Gastroesophageal sphincter (tissue), 4 donors: ENCODE measurements at regions not wholly inside any gene's neighbourhood (a gene's known extent, or its start where the extent isn't known, plus 50 kb on each side); places are given as distances from the start of the nearest gene placed in this dataset.

Experiments used
- ATAC-seq: fragments of 150-250 bp; one replicate; pipeline ENCODE4 v1.9.1; 2016; ENCODE audit warnings: mild to moderate bottlenecking, moderate library complexity
- H3K27ac ChIP-seq, 4 donors: fragments of 200-600 bp; sonication (generic) in 3 of 4; 1 replicate in 3 of 4; 2 replicates in 1 of 4; pipeline ENCODE4 v1.5.1; 2016 to 2019
- H3K27me3 ChIP-seq: fragments of 200-600 bp; sonication (generic); one replicate; pipeline ENCODE4 v1.5.1; 2019
- H3K36me3 ChIP-seq, 2 donors: fragments of 200-600 bp; sonication (generic); one replicate each; pipeline ENCODE4 v1.5.1; 2019; ENCODE audit warnings: control low read depth in 1 of 2
- H3K4me1 ChIP-seq, 3 donors: fragments of 200-600 bp; sonication (generic); 1 replicate in 2 of 3; 2 replicates in 1 of 3; pipeline ENCODE4 v1.5.1; 2016 to 2019; ENCODE audit warnings: control low read depth in 2 of 3
- H3K4me3 ChIP-seq, 2 donors: fragments of 200-600 bp; sonication (generic); one replicate each; pipeline ENCODE4 v1.5.1; 2019; ENCODE audit warnings: mild to moderate bottlenecking in 1 of 2, moderate library complexity in 1 of 2
- H3K9me3 ChIP-seq, 3 donors: fragments of 200-600 bp; sonication (generic); one replicate each; pipeline ENCODE4 v1.5.1; 2017 to 2019; ENCODE audit warnings: control low read depth in 2 of 3
- CTCF ChIP-seq, 4 experiments: fragments of 200-600 bp in 2 of 4; fragments of 450-650 bp in 2 of 4; sonication (generic) in 1 of 4; IDR thresholded peaks; one replicate each; pipeline ENCODE4 v1.5.1; 2017 to 2019; ENCODE audit warnings: antibody characterized with exemption in 4 of 4, mild to moderate bottlenecking in 2 of 4, moderate library complexity in 2 of 4
- EP300 ChIP-seq: sonication (generic); formaldehyde crosslinking; IDR thresholded peaks from one replicate; pipeline ENCODE4 v1.6.1; 2017; ENCODE audit warnings: antibody characterized with exemption, mild to moderate bottlenecking
- POLR2A ChIP-seq, 2 donors: fragments of 450-650 bp; IDR thresholded peaks; one replicate each; pipeline ENCODE4 v1.6.1; 2017; ENCODE audit warnings: antibody characterized with exemption in 2 of 2, mild to moderate bottlenecking in 2 of 2, moderate library complexity in 1 of 2
- POLR2AphosphoS5 ChIP-seq: sonication (generic); formaldehyde crosslinking; IDR thresholded peaks from one replicate; pipeline ENCODE4 v1.6.1; 2017; ENCODE audit warnings: antibody characterized with exemption
- WGBS, 2 donors: methylation state at CpG; one replicate each; pipeline ENCODE4 v1.1.5; 2018; ENCODE audit warnings: low coverage in 1 of 2; 5-methylcytosine and 5-hydroxymethylcytosine counted together

GRCh38 chr3:194781617-194782016, 95.9 kb downstream of the FAM43A start:
- H3K4me3 ChIP-seq, result no peak overlapping the region
- no peaks in the 10 kb centered on the region for H3K36me3 ChIP-seq
- H3K9me3 ChIP-seq, result no peaks in the 10 kb centered on the region
- H3K4me1 ChIP-seq, result no peaks in the 10 kb centered on the region
- no peaks in the 10 kb centered on the region for H3K27me3 ChIP-seq
- H3K27ac ChIP-seq, result no peak overlapping the region
- no peak for TF ChIP-seq POLR2A (IDR thresholded peaks at IDR 0.05)
- no peak for TF ChIP-seq POLR2AphosphoS5
- TF ChIP-seq CTCF (IDR thresholded peaks at IDR 0.05), result no peak
- TF ChIP-seq EP300, result no peak
- ATAC-seq, result no peak
- 90 to 94% methylated on average over 2 of the region's 2 CpGs for WGBS, 2 donors

GRCh38 chr3:194782698-194783404, 97.2 kb downstream of the FAM43A start:
- Histone ChIP-seq H3K9me3 (no peaks in the 10 kb centered on the region), H3K4me3 (no peak overlapping the region), H3K4me1 (no peaks in the 10 kb centered on the region), H3K36me3 (no peaks in the 10 kb centered on the region), H3K27me3 (no peaks in the 10 kb centered on the region), H3K27ac (no peak overlapping the region)
- TF ChIP-seq POLR2A (IDR thresholded peaks at IDR 0.05) (no peak), EP300 (no peak), POLR2AphosphoS5 (no peak), CTCF (IDR thresholded peaks at IDR 0.05) (no peak)
- no peak for ATAC-seq
- 81 to 88% methylated on average over 4 to 7 of the region's 13 CpGs for WGBS, 2 donors

- Histone ChIP-seq H3K27ac (no peak overlapping the region), H3K9me3 (no peaks in the 10 kb centered on the region), H3K36me3 (no peaks in the 10 kb centered on the region), H3K4me3 (no peak overlapping the region), H3K4me1 (no peaks in the 10 kb centered on the region), H3K27me3 (no peaks in the 10 kb centered on the region)
- TF ChIP-seq CTCF (IDR thresholded peaks at IDR 0.05), result no peak
- TF ChIP-seq POLR2AphosphoS5, result no peak
- WGBS, 2 donors, result 64 to 80% methylated on average over 3 to 5 of the region's 5 CpGs
- no peak for ATAC-seq
Measured at GRCh38 chr3:194784361-194784760, 98.7 kb downstream of the FAM43A start.

- no peak for ATAC-seq
- no peak overlapping the region for H3K27ac ChIP-seq
- 70 to 88% methylated on average over 3 of the region's 4 CpGs for WGBS, 2 donors
- no peaks in the 10 kb centered on the region for H3K36me3 ChIP-seq
- no peaks in the 10 kb centered on the region for H3K9me3 ChIP-seq
- TF ChIP-seq EP300 (no peak), POLR2AphosphoS5 (no peak), POLR2A (IDR thresholded peaks at IDR 0.05) (no peak), CTCF (IDR thresholded peaks at IDR 0.05) (no peak)
- no peak overlapping the region for H3K4me3 ChIP-seq
- H3K4me1 ChIP-seq, result no peaks in the 10 kb centered on the region
- H3K27me3 ChIP-seq, result no peaks in the 10 kb centered on the region
Measured at GRCh38 chr3:194785315-194785714, 99.6 kb downstream of the FAM43A start.

GRCh38 chr3:194787072-194787471, 101.4 kb downstream of the FAM43A start:
- WGBS, 2 donors, result 94% methylated on average over 2 of the region's 2 CpGs; no CpG with 5 or more reads in 1 of the 2 donors
- no peak for ATAC-seq
- Histone ChIP-seq H3K27ac (no peak overlapping the region), H3K9me3 (no peaks in the 10 kb centered on the region), H3K4me3 (no peak overlapping the region), H3K27me3 (no peaks in the 10 kb centered on the region), H3K4me1 (no peaks in the 10 kb centered on the region), H3K36me3 (no peaks in the 10 kb centered on the region)
- TF ChIP-seq POLR2A (IDR thresholded peaks at IDR 0.05), result no peak
- TF ChIP-seq CTCF (IDR thresholded peaks at IDR 0.05), result no peak
- TF ChIP-seq EP300, result no peak
- TF ChIP-seq POLR2AphosphoS5, result no peak
